ENCODE measurements at regions not wholly inside any gene's neighbourhood (a gene's known extent, or its start where the extent isn't known, plus 50 kb on each side); places are given as distances from the start of the nearest gene placed in this dataset.

- Histone ChIP-seq H3K27ac (ENCODE audit: extremely low read depth, low read depth, low read length) (no peak overlapping the region), H3K4me3 (ENCODE audit: low read depth, low read length) (no peak overlapping the region), H3K4me1 (ENCODE audit: control insufficient read depth, insufficient read depth, low read length) (no peaks in the 10 kb centered on the region), H3K36me3 (ENCODE audit: control insufficient read depth in 2 of 2, insufficient read depth in 1 of 2, low read length in 2 of 2) (no peaks in the 10 kb centered on the region), H3K9me3 (ENCODE audit: control insufficient read depth, insufficient read depth, low read depth, low read length) (no peaks in the 10 kb centered on the region)
- CTCF ChIA-PET: interaction anchor here (0.6 to 3.4 kb wide), 4 partner anchors 9 to 542 kb away, joined by 3 to 24 read pairs (median 4); no protein-coding TSS in a partner anchor
- TF ChIP-seq ZBTB10 (tag by site-specific recombination; IDR thresholded peaks at IDR 0.05) (no peak), KLF16 (tag by site-specific recombination; IDR thresholded peaks at IDR 0.05) (no peak)
- POLR2A ChIA-PET: no interaction called here
Measured at GRCh38 chr5:4876804-4877203, 263.3 kb upstream of the ADAMTS16 start.

GRCh38 chr5:4877579-4877978 lies 262.6 kb upstream of the ADAMTS16 start:
- no peaks in the 10 kb centered on the region for H3K36me3 ChIP-seq (ENCODE audit: control insufficient read depth in 2 of 2, insufficient read depth in 1 of 2, low read length in 2 of 2)
- H3K4me3 ChIP-seq (ENCODE audit: low read depth, low read length): no peak overlapping the region
- TF ChIP-seq EGR2 (tag by site-specific recombination; IDR thresholded peaks at IDR 0.05; ENCODE audit: low read depth) (no peak), YY2 (tag by site-specific recombination; IDR thresholded peaks at IDR 0.05) (no peak), ZNF792 (tag by site-specific recombination; IDR thresholded peaks at IDR 0.05) (no peak), ZNF658 (tag by site-specific recombination; IDR thresholded peaks at IDR 0.05) (no peak), CTCF (tag by site-specific recombination; IDR thresholded peaks at IDR 0.05) (no peak), SETDB1 (IDR thresholded peaks at IDR 0.05; ENCODE audit: insufficient read length, low read length) (no peak), MYNN (tag by site-specific recombination; IDR thresholded peaks at IDR 0.05; ENCODE audit: borderline replicate concordance) (no peak), OSR2 (tag by site-specific recombination; IDR thresholded peaks at IDR 0.05) (no peak), ZNF112 (tag by site-specific recombination; IDR thresholded peaks at IDR 0.05) (no peak), ZNF211 (tag by site-specific recombination; IDR thresholded peaks at IDR 0.05; ENCODE audit: low read depth) (no peak), ZNF10 (tag by site-specific recombination; IDR thresholded peaks at IDR 0.05) (no peak)
- no peaks in the 10 kb centered on the region for H3K9me3 ChIP-seq (ENCODE audit: control insufficient read depth, insufficient read depth, low read depth, low read length)
- POLR2A ChIA-PET: no interaction called here
- H3K27ac ChIP-seq (ENCODE audit: extremely low read depth, low read depth, low read length): no peak overlapping the region
- CTCF ChIA-PET: interaction anchor here (0.6 to 5.9 kb wide), 4 partner anchors 10 to 541 kb away, joined by 3 to 111 read pairs (median 4); partner anchors contain the start of gene ICE1
- no peaks in the 10 kb centered on the region for H3K4me1 ChIP-seq (ENCODE audit: control insufficient read depth, insufficient read depth, low read length)

GRCh38 chr5:4879075-4879474 lies 261.1 kb upstream of the ADAMTS16 start:
- H3K9me3 ChIP-seq (ENCODE audit: control insufficient read depth, insufficient read depth, low read depth, low read length): no peaks in the 10 kb centered on the region
- H3K27ac ChIP-seq (ENCODE audit: extremely low read depth, low read depth, low read length): no peak overlapping the region
- H3K4me3 ChIP-seq (ENCODE audit: low read depth, low read length): no peak overlapping the region
- no peaks in the 10 kb centered on the region for H3K4me1 ChIP-seq (ENCODE audit: control insufficient read depth, insufficient read depth, low read length)
- TF ChIP-seq ZNF214 (tag by site-specific recombination; IDR thresholded peaks at IDR 0.05; ENCODE audit: borderline replicate concordance) (no peak), ZBTB21 (tag by site-specific recombination; IDR thresholded peaks at IDR 0.05) (no peak), ZNF426 (tag by site-specific recombination; IDR thresholded peaks at IDR 0.05) (no peak), ZNF26 (tag by site-specific recombination; IDR thresholded peaks at IDR 0.05) (no peak), SCRT2 (tag by site-specific recombination; IDR thresholded peaks at IDR 0.05) (no peak), RBAK (tag by site-specific recombination; IDR thresholded peaks at IDR 0.05) (no peak), ZNF18 (tag by site-specific recombination; IDR thresholded peaks at IDR 0.05) (no peak), IKZF3 (tag by site-specific recombination; IDR thresholded peaks at IDR 0.05) (no peak), ZNF664 (tag by site-specific recombination; IDR thresholded peaks at IDR 0.05) (no peak), ZNF350 (tag by site-specific recombination; IDR thresholded peaks at IDR 0.05) (no peak)
- CTCF ChIA-PET: interaction anchor here (0.6 to 5.9 kb wide), 29 partner anchors 8 to 1824 kb away, joined by 3 to 111 read pairs (median 4); partner anchors contain the start of genes ADAMTS16 and ICE1
- POLR2A ChIA-PET: no interaction called here
- no peaks in the 10 kb centered on the region for H3K36me3 ChIP-seq (ENCODE audit: control insufficient read depth in 2 of 2, insufficient read depth in 1 of 2, low read length in 2 of 2)
